SK-N-SH treated with all-trans-retinoic acid at 6 μM for 48 hours (cell line): ENCODE measurements at regions not wholly inside any gene's neighbourhood (a gene's known extent, or its start where the extent isn't known, plus 50 kb on each side); places are given as distances from the start of the nearest gene placed in this dataset.
A peak's percentile ranks its signal among the peaks of the same experiment; 100 is the strongest.
"Not testable (repeated sequence)": the region's sequence is repeated elsewhere in the genome, so short reads cannot be mapped to it uniquely, and the experiment has no call there.

Source experiments
- ATAC-seq: fragments of 200-7000 bp; cut with Tn5 transposase; 3 replicates; pipeline ENCODE4 v1.9.1; 2020; ENCODE audit warnings: mild to moderate bottlenecking, moderate library complexity
- ARNTL ChIP-seq: fragments of 450-650 bp; formaldehyde crosslinking; IDR thresholded peaks from 2 replicates; pipeline ENCODE4 v1.5.0; 2020; ENCODE audit warnings: low read depth, mild to moderate bottlenecking, moderate library complexity, borderline replicate concordance
- BACH2 ChIP-seq: fragments of 250-450 bp; sonication (Bioruptor Pico); IDR thresholded peaks from 2 replicates; pipeline ENCODE4 v1.9.0; 2021; ENCODE audit warnings: mild to moderate bottlenecking, borderline replicate concordance
- CSRNP3 ChIP-seq: fragments of 250-450 bp; sonication (Bioruptor Pico); IDR thresholded peaks from 2 replicates; pipeline ENCODE4 v1.5.1; 2021; ENCODE audit warnings: mild to moderate bottlenecking, moderate library complexity
- ESRRG ChIP-seq: fragments of 250-450 bp; sonication (Bioruptor Pico); IDR thresholded peaks from 2 replicates; pipeline ENCODE4 v1.6.1; 2021; ENCODE audit warnings: mild to moderate bottlenecking
- GLIS3 ChIP-seq: fragments of 250-450 bp; sonication (Bioruptor Pico); IDR thresholded peaks from 2 replicates; pipeline ENCODE4 v1.5.0; 2020; ENCODE audit warnings: mild to moderate bottlenecking, moderate library complexity
- OSR1 ChIP-seq: fragments of 250-450 bp; sonication (Bioruptor Pico); IDR thresholded peaks from 2 replicates; pipeline ENCODE4 v1.8.0; 2022; ENCODE audit warnings: moderate library complexity, mild to moderate bottlenecking, inconsistent platforms
- PPARA ChIP-seq: fragments of 250-450 bp; sonication (Bioruptor Pico); IDR thresholded peaks from 2 replicates; pipeline ENCODE4 v1.5.0; 2020; ENCODE audit warnings: mild to moderate bottlenecking, borderline replicate concordance
- TCF4 ChIP-seq: fragments of 250-450 bp; sonication (Bioruptor Pico); IDR thresholded peaks from 2 replicates; pipeline ENCODE4 v1.8.0; 2021; ENCODE audit warnings: mild to moderate bottlenecking, moderate library complexity, borderline replicate concordance
- TOX ChIP-seq: fragments of 250-450 bp; sonication (Bioruptor Pico); IDR thresholded peaks from 2 replicates; pipeline ENCODE4 v1.8.0; 2021; ENCODE audit warnings: mild to moderate bottlenecking, moderate library complexity, borderline replicate concordance
- ZC3H10 ChIP-seq: fragments of 250-450 bp; sonication (Bioruptor Pico); IDR thresholded peaks from 2 replicates; pipeline ENCODE4 v1.5.1; 2021; ENCODE audit warnings: mild to moderate bottlenecking, moderate library complexity
- ZFP3 ChIP-seq: fragments of 250-450 bp; sonication (Bioruptor Pico); IDR thresholded peaks from 2 replicates; pipeline ENCODE4 v1.5.0; 2020; ENCODE audit warnings: mild to moderate bottlenecking, moderate library complexity
- ZFP30 ChIP-seq: fragments of 450-650 bp; formaldehyde crosslinking; IDR thresholded peaks from 2 replicates; pipeline ENCODE4 v1.5.0; 2022; ENCODE audit warnings: mild to moderate bottlenecking, moderate library complexity
- ZNF565 ChIP-seq: fragments of 450-650 bp; formaldehyde crosslinking; conservative IDR thresholded peaks from 2 replicates; pipeline ENCODE4 v1.5.0; 2020; ENCODE audit warnings: low read depth, mild to moderate bottlenecking, moderate library complexity
- ZNF70 ChIP-seq: fragments of 450-650 bp; formaldehyde crosslinking; IDR thresholded peaks from 2 replicates; pipeline ENCODE4 v1.5.0; 2020; ENCODE audit warnings: mild to moderate bottlenecking, moderate library complexity
- ZNF8 ChIP-seq: fragments of 450-650 bp; formaldehyde crosslinking; IDR thresholded peaks from 2 replicates; pipeline ENCODE4 v1.5.0; 2020; ENCODE audit warnings: mild to moderate bottlenecking, moderate library complexity
- TF ChIP-seq, protein P1 (sequence below): fragments of 250-450 bp; sonication (Bioruptor Pico); IDR thresholded peaks from 2 replicates; pipeline ENCODE4 v1.8.0; 2021; ENCODE audit warnings: low read depth, mild to moderate bottlenecking, moderate library complexity, borderline replicate concordance
- TF ChIP-seq, protein P2 (sequence below): fragments of 250-450 bp; sonication (Bioruptor Pico); IDR thresholded peaks from 2 replicates; pipeline ENCODE4 v1.5.1; 2020; ENCODE audit warnings: low read depth, mild to moderate bottlenecking, moderate library complexity

- ATAC-seq = not testable (repeated sequence)
Measured at GRCh38 chr17:26996146-26996916, 297.6 kb upstream of the WSB1 start.

GRCh38 chr17:27007734-27008531, 286.0 kb upstream of the WSB1 start:
- ATAC-seq = peak; percentile 62

GRCh38 chr17:27009087-27009486, 284.8 kb upstream of the WSB1 start:
- TF ChIP-seq PPARA (CRISPR knock-in tag) = no peak
- TF ChIP-seq ZC3H10 (CRISPR knock-in tag) = no peak
- TF ChIP-seq TOX (CRISPR knock-in tag) = no peak
- no peak for TF ChIP-seq GLIS3 (CRISPR knock-in tag)
- TF ChIP-seq CSRNP3 (CRISPR knock-in tag) = no peak
- TF ChIP-seq, protein P1, sequence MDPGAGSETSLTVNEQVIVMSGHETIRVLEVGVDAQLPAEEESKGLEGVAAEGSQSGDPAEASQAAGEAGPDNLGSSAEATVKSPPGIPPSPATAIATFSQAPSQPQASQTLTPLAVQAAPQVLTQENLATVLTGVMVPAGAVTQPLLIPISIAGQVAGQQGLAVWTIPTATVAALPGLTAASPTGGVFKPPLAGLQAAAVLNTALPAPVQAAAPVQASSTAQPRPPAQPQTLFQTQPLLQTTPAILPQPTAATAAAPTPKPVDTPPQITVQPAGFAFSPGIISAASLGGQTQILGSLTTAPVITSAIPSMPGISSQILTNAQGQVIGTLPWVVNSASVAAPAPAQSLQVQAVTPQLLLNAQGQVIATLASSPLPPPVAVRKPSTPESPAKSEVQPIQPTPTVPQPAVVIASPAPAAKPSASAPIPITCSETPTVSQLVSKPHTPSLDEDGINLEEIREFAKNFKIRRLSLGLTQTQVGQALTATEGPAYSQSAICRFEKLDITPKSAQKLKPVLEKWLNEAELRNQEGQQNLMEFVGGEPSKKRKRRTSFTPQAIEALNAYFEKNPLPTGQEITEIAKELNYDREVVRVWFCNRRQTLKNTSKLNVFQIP (CRISPR knock-in tag) = no peak
- TF ChIP-seq ZNF8 = no peak
- TF ChIP-seq ZNF70 = no peak
- TF ChIP-seq, protein P2, sequence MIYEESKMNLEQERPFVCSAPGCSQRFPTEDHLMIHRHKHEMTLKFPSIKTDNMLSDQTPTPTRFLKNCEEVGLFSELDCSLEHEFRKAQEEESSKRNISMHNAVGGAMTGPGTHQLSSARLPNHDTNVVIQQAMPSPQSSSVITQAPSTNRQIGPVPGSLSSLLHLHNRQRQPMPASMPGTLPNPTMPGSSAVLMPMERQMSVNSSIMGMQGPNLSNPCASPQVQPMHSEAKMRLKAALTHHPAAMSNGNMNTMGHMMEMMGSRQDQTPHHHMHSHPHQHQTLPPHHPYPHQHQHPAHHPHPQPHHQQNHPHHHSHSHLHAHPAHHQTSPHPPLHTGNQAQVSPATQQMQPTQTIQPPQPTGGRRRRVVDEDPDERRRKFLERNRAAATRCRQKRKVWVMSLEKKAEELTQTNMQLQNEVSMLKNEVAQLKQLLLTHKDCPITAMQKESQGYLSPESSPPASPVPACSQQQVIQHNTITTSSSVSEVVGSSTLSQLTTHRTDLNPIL (CRISPR knock-in tag) = no peak
- TF ChIP-seq ESRRG = no peak
- no peak for TF ChIP-seq ZFP30
- TF ChIP-seq TCF4 = no peak
- TF ChIP-seq ZNF565 = no peak
- TF ChIP-seq, all 23 proteins: peak for 0

GRCh38 chr17:27010138-27010537, 283.8 kb upstream of the WSB1 start:
- ATAC-seq = not testable (repeated sequence)

More at GRCh38 chr17:27009087-27009486, 284.8 kb upstream of the WSB1 start:
- ATAC-seq = no peak; the same call in 2 of the 3 replicates

DNA sequence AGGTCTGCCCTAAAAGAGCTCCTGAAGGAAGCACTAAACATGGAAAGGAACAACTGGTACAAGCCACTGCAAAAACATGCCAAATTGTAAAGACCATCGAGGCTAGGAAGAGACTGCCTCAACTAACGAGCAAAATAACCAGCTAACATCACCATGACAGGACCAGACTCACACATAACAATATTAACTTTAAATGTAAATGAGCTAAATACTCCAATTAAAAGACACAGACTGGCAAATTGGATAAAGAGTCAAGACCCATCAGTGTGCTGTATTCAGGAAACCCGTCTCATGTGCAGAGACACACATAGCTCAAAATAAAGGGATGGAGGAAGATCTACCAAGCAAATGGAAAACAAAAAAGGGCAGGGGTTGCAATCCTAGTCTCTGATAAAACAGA, 263.4 kb upstream of the WSB1 start:
- ATAC-seq = not testable (repeated sequence)

GRCh38 chr17:27038676-27039075, 255.2 kb upstream of the WSB1 start:
- ATAC-seq = peak; percentile 49; the same call in 1 of the 3 replicates
- TF ChIP-seq TOX (CRISPR knock-in tag) (no peak), OSR1 (CRISPR knock-in tag) (no peak), ZFP3 (no peak), ZNF565 (no peak)

DNA sequence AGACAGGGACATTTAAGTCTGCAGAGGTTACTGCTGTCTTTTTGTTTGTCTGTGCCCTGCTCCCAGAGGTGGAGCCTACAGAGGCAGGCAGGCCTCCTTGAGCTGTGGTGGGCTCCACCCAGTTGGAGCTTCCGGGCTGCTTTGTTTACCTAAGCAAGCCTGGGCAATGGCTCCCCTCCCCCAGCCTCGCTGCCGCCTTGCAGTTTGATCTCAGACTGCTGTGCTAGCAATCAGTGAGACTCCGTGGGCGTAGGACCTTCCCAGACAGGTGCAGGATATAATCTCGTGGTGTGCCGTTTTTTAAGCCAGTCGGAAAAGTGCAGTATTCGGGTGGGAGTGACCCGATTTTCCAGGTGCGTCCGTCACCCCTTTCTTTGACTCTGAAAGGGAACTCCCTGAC, 248.9 kb upstream of the WSB1 start:
- not testable (repeated sequence) for ATAC-seq

GRCh38 chr17:27049104-27049784, 244.7 kb upstream of the WSB1 start:
- ATAC-seq = peak; percentile 82
- TF ChIP-seq ARNTL (CRISPR knock-in tag) = no peak
- no peak for TF ChIP-seq ESRRG
- no peak for TF ChIP-seq OSR1 (CRISPR knock-in tag)
- no peak for TF ChIP-seq CSRNP3 (CRISPR knock-in tag)
- no peak for TF ChIP-seq ZNF565
- no peak for TF ChIP-seq BACH2 (CRISPR knock-in tag)
- TF ChIP-seq, protein P1 (CRISPR knock-in tag) = no peak
- no peak for TF ChIP-seq TOX (CRISPR knock-in tag)
- no peak for TF ChIP-seq ZFP3
- no peak for TF ChIP-seq ZNF8
